Esophagus (tissue), 2 donors: ENCODE measurements at regions not wholly inside any gene's neighbourhood (a gene's known extent, or its start where the extent isn't known, plus 50 kb on each side); places are given as distances from the start of the nearest gene placed in this dataset.

Experiments
- H3K27ac ChIP-seq, 2 donors: one replicate each; pipeline ENCODE4 v1.5.1; 2013; ENCODE audit warnings: low read depth in 2 of 2, mild to moderate bottlenecking in 2 of 2, inconsistent platforms in 1 of 2, low read length in 1 of 2, moderate library complexity in 1 of 2
- H3K27me3 ChIP-seq, 2 donors: one replicate each; pipeline ENCODE4 v1.6.1; 2013; ENCODE audit warnings: low read length in 2 of 2, control low read depth in 1 of 2, mild to moderate bottlenecking in 1 of 2; ENCODE audit not compliant: insufficient read depth in 2 of 2, control insufficient read depth in 1 of 2
- H3K36me3 ChIP-seq, 2 donors: one replicate each; pipeline ENCODE4 v1.6.1; 2013; ENCODE audit warnings: low read length in 1 of 2; ENCODE audit not compliant: control insufficient read depth in 2 of 2, insufficient read depth in 2 of 2
- H3K4me1 ChIP-seq, 2 donors: one replicate each; pipeline ENCODE4 v1.6.1; 2013; ENCODE audit warnings: low read length in 1 of 2; ENCODE audit not compliant: control insufficient read depth in 2 of 2, insufficient read depth in 2 of 2
- H3K4me3 ChIP-seq, 2 donors: one replicate each; pipeline ENCODE4 v1.5.1; 2013; ENCODE audit warnings: low read length in 2 of 2, mild to moderate bottlenecking in 2 of 2, low read depth in 1 of 2, moderate library complexity in 1 of 2
- H3K9me3 ChIP-seq, 2 donors: one replicate each; pipeline ENCODE4 v1.6.1; 2013; ENCODE audit warnings: mild to moderate bottlenecking in 2 of 2, low read depth in 1 of 2, low read length in 1 of 2, moderate library complexity in 1 of 2; ENCODE audit not compliant: control insufficient read depth in 2 of 2, insufficient read depth in 1 of 2
- WGBS, 2 donors: extraction: QIAGEN DNeasy Blood & Tissue Kit; methylation state at CpG; one replicate each; pipeline ENCODE4 v1.1.7; 2013; 5-methylcytosine and 5-hydroxymethylcytosine counted together
- donor health status: healthy with polysubstance abuse.
- donor health status: Bipolar disorder and iron deficiency.

DNA sequence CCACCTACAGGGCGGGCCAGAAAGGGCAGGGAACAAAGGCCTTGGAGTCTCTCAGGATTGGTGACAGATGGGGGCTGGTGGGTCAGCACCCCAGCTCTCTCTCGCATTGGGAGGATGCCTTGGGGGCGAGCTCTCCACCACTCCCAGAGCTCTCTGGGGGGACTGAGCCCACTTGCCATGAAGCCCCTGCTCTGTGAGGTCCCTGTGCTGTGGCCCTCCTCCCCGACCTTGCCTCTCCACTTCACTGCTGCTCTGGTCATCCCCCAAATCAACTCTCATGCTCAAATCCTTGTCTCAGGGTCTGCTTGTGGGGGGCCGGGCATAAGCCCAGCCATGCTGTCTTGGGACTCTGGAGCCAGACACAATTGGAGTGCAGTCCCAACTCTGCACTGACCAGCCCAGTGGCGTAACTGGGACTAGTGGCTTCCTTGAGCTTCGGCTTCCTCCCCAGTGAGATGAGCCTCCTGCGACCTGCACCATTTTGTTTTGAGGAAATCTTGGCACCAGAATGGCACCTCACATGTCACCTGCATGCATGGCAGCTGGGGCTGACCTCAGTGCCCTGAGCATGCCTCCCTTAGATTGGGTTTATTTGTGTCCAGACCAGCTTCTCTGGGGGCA is 184.5 kb downstream of the IRF8 start:
- Histone ChIP-seq H3K27me3 (no peaks in the 10 kb centered on the region), H3K36me3 (no peaks in the 10 kb centered on the region), H3K27ac (no peak overlapping the region), H3K4me3 (no peak overlapping the region), H3K4me1 (no peaks in the 10 kb centered on the region), H3K9me3 (no peaks in the 10 kb centered on the region)
- WGBS, 2 donors = 76 to 82% methylated on average over 8 of the region's 8 CpGs

DNA sequence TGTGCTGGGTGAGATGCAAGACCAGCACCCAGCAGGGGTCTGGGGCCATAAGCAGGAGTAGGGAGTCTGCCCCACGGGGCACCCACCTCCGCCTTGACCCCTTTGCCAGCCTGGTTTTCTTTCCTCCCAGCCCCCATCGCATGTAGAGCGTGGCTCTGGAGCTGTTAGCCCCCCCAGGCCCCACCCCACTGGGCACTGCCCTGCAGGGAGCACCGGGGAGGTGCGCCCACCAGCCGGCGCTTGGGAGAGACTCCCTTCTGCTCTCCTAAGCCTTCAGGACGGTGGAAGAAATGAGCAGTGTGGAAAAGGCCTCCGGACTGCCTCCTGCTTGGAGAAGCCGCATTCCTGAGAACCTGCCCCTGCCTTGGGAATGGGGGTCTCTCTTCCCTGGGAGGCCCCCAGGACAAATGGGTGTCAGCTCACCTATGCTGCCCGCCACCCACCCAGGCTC is 186.2 kb downstream of the IRF8 start:
- Histone ChIP-seq H3K4me3 (no peak overlapping the region), H3K4me1 (no peaks in the 10 kb centered on the region), H3K9me3 (no peaks in the 10 kb centered on the region), H3K36me3 (no peaks in the 10 kb centered on the region), H3K27me3 (no peaks in the 10 kb centered on the region), H3K27ac (no peak overlapping the region)
- WGBS, 2 donors = 91 to 92% methylated on average over 10 to 12 of the region's 12 CpGs

DNA sequence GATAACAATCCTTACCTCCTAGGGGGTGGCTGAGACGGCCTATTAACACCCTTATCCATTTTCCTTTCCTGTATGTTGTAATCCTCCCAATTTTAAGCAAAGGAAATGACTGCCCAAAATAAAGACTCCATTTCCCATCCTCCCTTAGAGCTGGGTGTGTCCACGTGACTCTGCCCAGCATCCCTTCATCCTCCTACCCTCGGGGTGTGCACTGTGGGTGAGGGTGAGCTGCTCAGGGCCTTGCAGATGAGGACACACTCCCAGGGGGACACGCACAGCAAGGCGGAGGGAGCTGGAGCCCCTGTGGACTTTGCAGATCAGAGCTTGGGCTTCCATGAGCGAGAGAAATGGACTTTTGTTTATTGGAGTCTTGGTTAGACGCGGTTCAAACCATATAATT is 186.8 kb downstream of the IRF8 start:
- Histone ChIP-seq H3K9me3 (no peaks in the 10 kb centered on the region), H3K27me3 (no peaks in the 10 kb centered on the region), H3K27ac (no peak overlapping the region), H3K4me1 (no peaks in the 10 kb centered on the region), H3K36me3 (no peaks in the 10 kb centered on the region), H3K4me3 (no peak overlapping the region)
- WGBS, 2 donors = 80 to 84% methylated on average over 8 of the region's 8 CpGs

DNA sequence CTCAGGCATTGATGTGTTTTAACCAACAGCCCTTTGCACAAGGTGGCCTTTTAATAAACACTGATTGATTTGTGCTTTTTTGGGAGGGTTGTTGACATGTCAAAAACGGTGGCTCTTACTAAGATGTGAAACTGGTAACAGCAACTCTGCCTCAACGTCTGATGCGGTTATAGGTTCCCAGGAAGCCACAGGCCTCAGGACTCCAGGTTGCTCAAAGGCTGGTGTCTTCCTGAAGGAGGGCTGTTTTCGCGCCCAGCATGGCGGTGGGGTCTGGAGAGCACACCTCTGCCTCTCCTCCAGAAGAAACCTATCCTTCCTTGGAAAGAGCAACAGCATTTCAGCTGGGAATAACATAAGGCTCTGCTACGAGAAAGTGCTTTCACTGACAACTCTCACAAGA is 187.5 kb downstream of the IRF8 start:
- no peak overlapping the region for H3K27ac ChIP-seq
- no peaks in the 10 kb centered on the region for H3K9me3 ChIP-seq

DNA sequence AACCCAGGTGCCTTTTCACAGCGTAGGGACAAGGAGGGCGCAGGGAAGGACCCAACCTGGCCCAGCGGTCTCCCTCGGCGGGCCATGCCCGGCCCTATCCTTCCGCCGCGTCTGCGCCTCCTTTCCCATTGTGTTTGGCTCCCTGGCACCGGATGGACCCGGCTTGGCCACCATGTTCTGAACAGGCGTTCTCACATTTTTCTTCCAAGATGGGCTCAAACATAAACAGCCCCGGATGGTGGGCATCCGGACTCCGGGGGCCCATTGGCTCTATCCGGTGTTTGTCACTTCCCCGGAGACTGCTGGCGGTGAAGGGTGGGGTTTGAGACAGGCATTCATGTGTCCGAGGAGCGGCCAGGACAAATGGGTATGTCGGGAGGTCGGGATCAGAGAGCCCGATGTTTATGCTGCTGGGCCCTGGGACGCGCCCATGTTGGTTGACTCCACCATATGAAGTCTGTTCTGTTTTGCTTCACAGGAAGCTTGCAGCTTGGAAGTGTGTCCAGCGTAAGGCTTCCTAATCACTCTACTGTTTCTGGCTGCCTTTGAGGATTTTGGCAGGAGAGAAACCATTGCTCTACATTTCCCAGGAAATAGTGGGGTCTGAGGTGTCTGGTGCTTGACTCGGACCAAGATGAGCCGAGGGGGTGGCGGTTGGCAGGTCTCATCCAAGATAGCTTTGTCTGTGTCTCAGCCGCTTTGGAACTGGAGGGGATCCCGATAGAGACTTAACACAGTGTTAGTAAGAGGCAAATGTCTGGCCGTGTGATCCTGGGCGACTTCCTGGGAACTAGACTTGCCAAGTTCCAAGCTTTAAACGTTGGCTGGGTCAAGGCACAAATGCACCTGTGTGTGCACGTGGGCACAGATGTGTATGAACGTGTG is 188.3 kb downstream of the IRF8 start:
- 79 to 80% methylated on average over 37 of the region's 37 CpGs for whole genome bisulfite sequencing, 2 donors
- Histone ChIP-seq H3K27me3 (no peaks in the 10 kb centered on the region), H3K36me3 (no peaks in the 10 kb centered on the region), H3K4me3 (no peak overlapping the region), H3K27ac (no peak overlapping the region), H3K9me3 (no peaks in the 10 kb centered on the region), H3K4me1 (no peaks in the 10 kb centered on the region)

More for the DNA sequence above, 187.5 kb downstream of the IRF8 start:
- 85 to 89% methylated on average over 7 of the region's 7 CpGs for WGBS, 2 donors
- no peaks in the 10 kb centered on the region for H3K4me1 ChIP-seq
- H3K27me3 ChIP-seq = no peaks in the 10 kb centered on the region
- no peak overlapping the region for H3K4me3 ChIP-seq
- no peaks in the 10 kb centered on the region for H3K36me3 ChIP-seq

DNA sequence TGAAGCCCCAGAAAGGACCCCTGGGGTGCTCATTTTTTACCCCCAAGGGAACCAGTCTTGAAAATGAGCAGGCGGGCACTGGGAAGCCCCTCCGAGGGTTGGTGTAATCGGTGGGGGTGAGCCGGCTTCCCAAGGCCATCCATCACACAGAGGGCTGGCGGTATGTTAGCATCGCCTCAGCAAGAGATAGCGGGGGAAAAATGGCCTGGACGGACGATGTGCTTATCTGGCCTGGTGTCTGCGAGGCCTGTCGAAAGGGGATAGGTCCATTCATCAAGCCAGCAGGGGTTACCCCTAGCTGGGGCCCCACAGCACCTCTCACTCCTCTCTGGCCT is 188.9 kb downstream of the IRF8 start:
- WGBS, 2 donors = 69 to 72% methylated on average over 11 of the region's 11 CpGs
- Histone ChIP-seq H3K9me3 (no peaks in the 10 kb centered on the region), H3K27me3 (no peaks in the 10 kb centered on the region), H3K27ac (no peak overlapping the region), H3K36me3 (no peaks in the 10 kb centered on the region), H3K4me3 (no peak overlapping the region), H3K4me1 (no peaks in the 10 kb centered on the region)

DNA sequence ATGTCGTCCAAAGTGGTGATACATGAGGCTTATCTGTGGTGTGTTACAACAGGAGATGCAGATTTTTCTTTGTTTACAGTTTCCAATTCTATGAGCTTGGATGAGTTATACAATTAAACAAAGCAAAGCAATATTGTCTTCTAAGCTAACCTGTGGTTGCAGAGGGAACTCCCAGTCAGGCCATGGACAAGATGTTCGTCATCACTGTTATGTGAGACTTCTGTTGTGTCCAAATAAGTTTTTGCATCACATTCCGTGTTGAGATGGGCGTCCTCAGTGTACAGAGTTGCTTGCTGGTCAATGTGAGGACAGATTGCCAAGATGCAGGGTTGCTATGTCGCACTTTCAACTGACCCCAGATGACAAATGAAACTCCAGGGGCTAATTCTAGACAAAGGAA is 189.3 kb downstream of the IRF8 start:
- Histone ChIP-seq H3K36me3 (no peaks in the 10 kb centered on the region), H3K9me3 (no peaks in the 10 kb centered on the region), H3K4me1 (no peaks in the 10 kb centered on the region), H3K27ac (no peak overlapping the region), H3K4me3 (no peak overlapping the region), H3K27me3 (no peaks in the 10 kb centered on the region)
- WGBS, 2 donors = 65 to 73% methylated on average over 5 of the region's 5 CpGs

DNA sequence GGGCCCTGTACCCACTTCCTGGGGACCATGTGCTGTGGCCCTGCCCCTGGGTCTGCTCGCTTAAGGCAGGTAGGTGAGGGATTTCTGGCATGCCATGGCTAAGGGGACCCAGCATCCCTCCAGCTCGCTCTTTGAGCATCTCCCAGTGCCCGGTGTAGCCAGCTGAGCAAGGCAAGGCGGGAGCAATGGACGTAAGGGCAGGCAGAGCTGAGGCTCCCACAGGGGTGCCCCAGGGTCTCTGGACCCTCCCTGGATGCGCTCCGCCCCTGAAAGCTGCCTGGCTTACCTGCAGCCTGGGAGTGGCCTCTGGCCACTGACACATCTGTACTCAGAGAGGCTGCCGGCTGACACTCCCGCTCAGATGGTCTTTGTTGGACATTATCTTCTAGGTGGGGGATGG is 189.9 kb downstream of the IRF8 start:
- Histone ChIP-seq H3K27ac (no peak overlapping the region), H3K4me1 (no peaks in the 10 kb centered on the region), H3K36me3 (no peaks in the 10 kb centered on the region), H3K9me3 (no peaks in the 10 kb centered on the region), H3K4me3 (no peak overlapping the region), H3K27me3 (no peaks in the 10 kb centered on the region)
- WGBS, 2 donors = 73 to 74% methylated on average over 9 of the region's 9 CpGs

DNA sequence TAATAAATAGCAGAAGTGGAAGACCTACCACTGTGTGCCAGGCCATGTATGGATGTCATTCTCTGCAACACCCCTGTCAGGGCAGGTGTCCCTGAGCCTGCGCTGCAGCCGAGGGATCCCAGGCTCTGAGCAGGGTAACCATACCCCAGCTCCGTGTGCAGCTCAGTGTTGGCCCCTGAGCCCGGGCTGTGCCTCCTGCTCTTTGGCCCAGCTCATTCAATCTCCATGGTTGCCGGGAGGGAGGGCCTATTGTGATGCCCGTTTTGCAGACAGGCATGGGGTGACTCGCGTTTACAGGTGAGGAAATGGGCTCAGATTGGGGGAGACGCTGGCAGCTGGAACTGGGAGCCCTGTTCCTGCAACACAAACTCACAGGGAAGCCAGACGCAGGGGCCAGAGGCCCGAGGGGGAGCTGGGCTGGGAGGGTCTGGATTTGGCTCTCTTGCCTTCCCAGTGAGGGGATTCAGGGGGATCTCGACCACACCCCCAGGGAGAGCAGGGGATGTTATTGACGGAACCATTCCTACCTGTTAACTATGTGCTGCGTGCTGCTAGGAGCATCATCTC is 190.5 kb downstream of the IRF8 start:
- WGBS, 2 donors = 67 to 70% methylated on average over 14 of the region's 14 CpGs
- Histone ChIP-seq H3K4me3 (no peak overlapping the region), H3K27ac (no peak overlapping the region), H3K9me3 (no peaks in the 10 kb centered on the region), H3K27me3 (no peaks in the 10 kb centered on the region), H3K36me3 (no peaks in the 10 kb centered on the region), H3K4me1 (no peaks in the 10 kb centered on the region)
